ENCODE measurements at regions not wholly inside any gene's neighbourhood (a gene's known extent, or its start where the extent isn't known, plus 50 kb on each side); places are given as distances from the start of the nearest gene placed in this dataset.
A peak's percentile ranks its signal among the peaks of the same experiment; 100 is the strongest.

DNA sequence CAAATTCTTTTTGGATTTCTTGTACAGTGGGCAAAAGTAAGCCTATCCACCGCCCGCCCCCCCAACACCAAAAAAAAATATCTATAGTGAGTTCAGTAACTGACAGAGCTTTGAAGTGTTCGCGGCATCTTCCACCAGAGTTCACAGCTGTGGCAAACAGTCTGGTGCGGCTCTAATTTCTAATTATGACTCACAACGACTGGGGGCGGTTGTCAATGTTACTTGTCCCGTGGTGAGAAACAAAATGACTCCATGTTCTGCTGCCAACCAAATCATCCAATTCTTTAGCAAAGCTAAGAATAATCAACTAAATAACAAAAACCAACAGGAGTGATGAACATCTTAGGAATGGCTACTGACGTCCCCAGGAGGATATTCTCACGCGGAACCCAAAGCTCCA is 392.5 kb upstream of the SALL3 start:
- Histone ChIP-seq H3K4me1 (no peaks in the 10 kb centered on the region), H3K27ac (no peak overlapping the region), H3K9me3 (peaks cover 2% of the 10 kb centered on the region), H3K4me3 (no peak overlapping the region), H3K27me3 (no peaks in the 10 kb centered on the region), H3K36me3 (no peaks in the 10 kb centered on the region)
- DNase-seq (ENCODE audit: extremely low spot score in 2 of 2), result peak in 1 of 2 donors; percentile 29
- TF ChIP-seq, protein P1, sequence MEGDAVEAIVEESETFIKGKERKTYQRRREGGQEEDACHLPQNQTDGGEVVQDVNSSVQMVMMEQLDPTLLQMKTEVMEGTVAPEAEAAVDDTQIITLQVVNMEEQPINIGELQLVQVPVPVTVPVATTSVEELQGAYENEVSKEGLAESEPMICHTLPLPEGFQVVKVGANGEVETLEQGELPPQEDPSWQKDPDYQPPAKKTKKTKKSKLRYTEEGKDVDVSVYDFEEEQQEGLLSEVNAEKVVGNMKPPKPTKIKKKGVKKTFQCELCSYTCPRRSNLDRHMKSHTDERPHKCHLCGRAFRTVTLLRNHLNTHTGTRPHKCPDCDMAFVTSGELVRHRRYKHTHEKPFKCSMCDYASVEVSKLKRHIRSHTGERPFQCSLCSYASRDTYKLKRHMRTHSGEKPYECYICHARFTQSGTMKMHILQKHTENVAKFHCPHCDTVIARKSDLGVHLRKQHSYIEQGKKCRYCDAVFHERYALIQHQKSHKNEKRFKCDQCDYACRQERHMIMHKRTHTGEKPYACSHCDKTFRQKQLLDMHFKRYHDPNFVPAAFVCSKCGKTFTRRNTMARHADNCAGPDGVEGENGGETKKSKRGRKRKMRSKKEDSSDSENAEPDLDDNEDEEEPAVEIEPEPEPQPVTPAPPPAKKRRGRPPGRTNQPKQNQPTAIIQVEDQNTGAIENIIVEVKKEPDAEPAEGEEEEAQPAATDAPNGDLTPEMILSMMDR (IDR thresholded peaks at IDR 0.05), result no peak
- no peak for TF ChIP-seq POLR2AphosphoS5 (IDR thresholded peaks at IDR 0.05; ENCODE audit: insufficient read depth in 1 of 2, low read depth in 1 of 2)
- no peak for TF ChIP-seq POLR2A (IDR thresholded peaks at IDR 0.05)
- intact Hi-C loops (cut with DNase I), result no loop called here

DNA sequence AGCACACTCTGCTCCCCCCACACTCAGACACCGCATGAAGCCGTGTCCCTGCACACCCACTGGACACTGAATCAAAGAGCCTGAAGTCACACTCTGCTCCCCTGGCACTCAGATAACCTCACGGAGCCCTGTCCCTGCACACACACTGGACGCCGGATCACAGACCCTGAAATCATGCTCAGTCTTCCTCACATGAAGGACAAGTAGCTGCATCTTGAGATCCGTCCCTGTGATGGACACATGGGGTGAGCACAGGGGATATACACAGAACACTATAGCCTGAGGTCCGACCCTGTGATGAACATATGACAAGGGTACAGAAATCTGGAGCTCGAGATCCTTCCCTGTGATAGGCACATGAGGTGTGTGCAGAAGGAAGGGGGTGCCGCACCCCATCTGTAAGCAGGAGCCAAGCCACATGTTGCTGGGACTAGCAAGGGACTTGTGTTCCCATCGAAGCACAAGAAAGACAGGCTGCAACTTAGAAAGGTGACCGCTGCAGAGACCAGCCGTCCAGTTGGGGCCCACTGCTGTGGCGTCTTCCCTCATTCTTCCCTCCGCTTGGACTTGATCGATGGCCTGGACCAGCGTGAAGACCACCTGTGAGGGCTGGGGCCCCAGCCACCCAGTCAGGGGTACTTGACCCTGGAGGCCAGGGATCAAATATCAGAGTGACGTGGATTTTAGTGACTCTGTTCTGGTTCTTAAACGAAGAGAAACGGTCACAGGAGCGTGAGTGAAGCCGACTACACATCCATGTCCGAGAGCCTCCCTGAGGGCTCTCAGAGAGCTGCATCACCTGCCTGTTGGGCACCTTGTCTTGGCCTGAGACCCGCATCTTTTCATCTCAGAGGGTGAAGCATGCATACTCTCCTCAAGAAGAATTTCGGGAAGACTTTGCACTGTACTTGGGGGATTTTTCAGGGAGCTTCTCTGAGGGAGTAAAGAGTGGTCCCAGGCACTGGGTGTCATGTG is 391.7 kb upstream of the SALL3 start:
- TF ChIP-seq POLR2A (IDR thresholded peaks at IDR 0.05) (no peak), POLR2AphosphoS5 (IDR thresholded peaks at IDR 0.05; ENCODE audit: insufficient read depth in 1 of 2, low read depth in 1 of 2) (no peak)
- TF ChIP-seq, protein P1 (IDR thresholded peaks at IDR 0.05), result no peak
- DNase-seq (ENCODE audit: extremely low spot score in 2 of 2), result peak; percentile 78 to 89

DNA sequence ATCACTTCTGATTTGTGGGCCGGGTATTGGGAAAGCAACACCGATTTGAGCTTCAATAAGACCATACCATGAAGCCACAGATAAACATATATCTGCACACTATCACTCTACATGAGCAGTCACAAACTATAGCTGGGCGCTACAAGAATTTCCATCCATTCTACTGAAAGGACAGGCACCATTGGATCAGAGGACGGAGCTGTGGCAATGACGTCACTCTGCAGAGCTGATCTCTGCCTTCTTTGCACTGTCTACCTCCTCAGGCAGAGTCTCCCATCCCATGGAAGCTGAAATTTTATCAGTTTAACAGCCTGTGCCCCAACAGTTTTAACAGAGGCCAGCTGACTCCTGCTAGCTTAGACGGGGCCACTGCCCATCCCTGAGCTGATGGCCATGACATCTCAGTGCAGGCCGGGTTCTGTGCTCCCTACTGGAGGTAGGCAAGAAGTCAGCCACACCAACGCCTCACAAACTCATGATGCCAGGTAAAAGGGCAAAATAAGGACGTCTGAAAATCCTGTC is 389.6 kb upstream of the SALL3 start:
- peak; percentile 25 to 72 for DNase-seq (ENCODE audit: extremely low spot score in 2 of 2)
- Histone ChIP-seq H3K27ac (no peak overlapping the region), H3K4me3 (no peak overlapping the region), H3K4me1 (no peaks in the 10 kb centered on the region), H3K9me3 (peaks cover 4% of the 10 kb centered on the region), H3K27me3 (no peaks in the 10 kb centered on the region), H3K36me3 (no peaks in the 10 kb centered on the region)
- intact Hi-C loops (cut with DNase I), result no loop called here
- no peak for TF ChIP-seq POLR2AphosphoS5 (IDR thresholded peaks at IDR 0.05; ENCODE audit: insufficient read depth in 1 of 2, low read depth in 1 of 2)
- TF ChIP-seq POLR2A (IDR thresholded peaks at IDR 0.05), result no peak
- TF ChIP-seq, protein P1 (IDR thresholded peaks at IDR 0.05), result no peak

More for the DNA sequence above, 391.7 kb upstream of the SALL3 start:
- Histone ChIP-seq H3K27ac (no peak overlapping the region), H3K4me1 (no peaks in the 10 kb centered on the region), H3K4me3 (no peak overlapping the region), H3K9me3 (peaks cover 4% of the 10 kb centered on the region), H3K27me3 (no peaks in the 10 kb centered on the region), H3K36me3 (no peaks in the 10 kb centered on the region)
- intact Hi-C loops (cut with DNase I), result no loop called here

DNA sequence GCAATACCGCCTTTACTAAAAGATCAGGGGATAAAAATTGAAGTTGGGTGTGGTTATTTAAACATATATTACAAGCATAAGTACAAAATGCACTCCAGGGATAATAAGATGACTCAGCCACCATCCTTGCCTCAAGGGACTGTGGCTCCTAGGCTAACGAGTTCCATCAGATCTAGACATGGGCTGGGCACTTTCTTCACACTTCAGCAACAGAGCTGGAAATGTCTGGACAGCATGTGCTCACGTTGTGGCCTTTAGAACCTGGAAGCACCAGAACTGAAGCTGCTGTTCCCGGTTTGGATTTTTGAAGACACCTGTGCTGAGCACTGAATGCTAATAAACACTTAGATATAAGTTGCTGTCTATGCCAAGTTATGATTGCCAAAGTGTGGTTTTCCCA is 384.2 kb upstream of the SALL3 start:
- Histone ChIP-seq H3K36me3 (no peaks in the 10 kb centered on the region), H3K9me3 (peaks cover 4% of the 10 kb centered on the region), H3K27me3 (no peaks in the 10 kb centered on the region), H3K4me3 (no peak overlapping the region), H3K4me1 (no peaks in the 10 kb centered on the region), H3K27ac (no peak overlapping the region)
- DNase-seq (ENCODE audit: extremely low spot score in 2 of 2), result peak; percentile 85 to 90
- peak in 1 of 2 donors; percentile 71 for TF ChIP-seq POLR2AphosphoS5 (IDR thresholded peaks at IDR 0.05; ENCODE audit: insufficient read depth in 1 of 2, low read depth in 1 of 2)
- TF ChIP-seq POLR2A (IDR thresholded peaks at IDR 0.05), result no peak
- intact Hi-C loops (cut with DNase I), result no loop called here

DNA sequence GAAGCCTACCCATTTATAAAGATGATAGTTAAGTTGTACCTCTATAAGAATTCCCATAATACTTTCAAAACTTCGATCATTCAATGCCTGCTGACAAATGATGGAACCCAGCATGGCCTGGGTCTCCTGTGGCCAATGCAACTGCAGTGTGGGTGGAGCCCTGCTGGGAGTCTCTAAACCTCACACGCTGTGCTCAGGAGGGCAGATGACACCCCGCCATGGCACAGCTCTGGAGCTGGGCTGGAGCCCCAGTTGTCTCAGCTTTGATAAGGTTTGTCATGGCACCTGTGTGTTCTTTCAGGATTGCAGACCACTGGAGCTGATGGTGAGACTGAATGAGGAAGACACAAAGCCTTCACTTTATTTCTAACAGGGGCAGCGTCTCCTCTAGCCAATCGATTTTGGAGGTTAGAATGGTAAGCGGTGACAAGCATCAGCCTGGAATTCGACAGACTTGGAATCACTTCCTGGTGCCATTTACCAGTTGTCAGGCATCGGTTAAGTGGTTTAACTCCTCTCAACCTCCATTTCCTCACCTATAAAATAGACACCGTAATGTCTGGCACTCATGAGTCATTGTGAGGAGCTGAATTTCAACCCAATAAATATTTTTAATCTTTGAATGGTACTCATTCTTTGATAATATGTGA is 383.6 kb upstream of the SALL3 start:
- Histone ChIP-seq H3K9me3 (peaks cover 4% of the 10 kb centered on the region), H3K4me1 (no peaks in the 10 kb centered on the region), H3K4me3 (no peak overlapping the region), H3K27ac (no peak overlapping the region), H3K27me3 (no peaks in the 10 kb centered on the region), H3K36me3 (no peaks in the 10 kb centered on the region)
- intact Hi-C loops (cut with DNase I), result no loop called here
- TF ChIP-seq, protein P1 (IDR thresholded peaks at IDR 0.05), result no peak
- TF ChIP-seq POLR2A (IDR thresholded peaks at IDR 0.05) (no peak), POLR2AphosphoS5 (IDR thresholded peaks at IDR 0.05; ENCODE audit: insufficient read depth in 1 of 2, low read depth in 1 of 2) (no peak)
- DNase-seq (ENCODE audit: extremely low spot score in 2 of 2), result peak; percentile 25 to 72

Measured in vagina (tissue), 2 donors.